ENCODE measurements at regions not wholly inside any gene's neighbourhood (a gene's known extent, or its start where the extent isn't known, plus 50 kb on each side); places are given as distances from the start of the nearest gene placed in this dataset.

- Mint-ChIP-seq H3K36me3 (ENCODE audit: unreplicated experiment) (no peaks in the 10 kb centered on the region), H3K27ac (ENCODE audit: unreplicated experiment) (no peak overlapping the region), H3K9me3 (ENCODE audit: unreplicated experiment) (peaks cover 62% of the 10 kb centered on the region), H3K27me3 (ENCODE audit: unreplicated experiment) (no peaks in the 10 kb centered on the region), H3K4me3 (ENCODE audit: unreplicated experiment) (no peak overlapping the region), H3K4me1 (ENCODE audit: unreplicated experiment) (no peaks in the 10 kb centered on the region)
- TF ChIP-seq, protein P1, sequence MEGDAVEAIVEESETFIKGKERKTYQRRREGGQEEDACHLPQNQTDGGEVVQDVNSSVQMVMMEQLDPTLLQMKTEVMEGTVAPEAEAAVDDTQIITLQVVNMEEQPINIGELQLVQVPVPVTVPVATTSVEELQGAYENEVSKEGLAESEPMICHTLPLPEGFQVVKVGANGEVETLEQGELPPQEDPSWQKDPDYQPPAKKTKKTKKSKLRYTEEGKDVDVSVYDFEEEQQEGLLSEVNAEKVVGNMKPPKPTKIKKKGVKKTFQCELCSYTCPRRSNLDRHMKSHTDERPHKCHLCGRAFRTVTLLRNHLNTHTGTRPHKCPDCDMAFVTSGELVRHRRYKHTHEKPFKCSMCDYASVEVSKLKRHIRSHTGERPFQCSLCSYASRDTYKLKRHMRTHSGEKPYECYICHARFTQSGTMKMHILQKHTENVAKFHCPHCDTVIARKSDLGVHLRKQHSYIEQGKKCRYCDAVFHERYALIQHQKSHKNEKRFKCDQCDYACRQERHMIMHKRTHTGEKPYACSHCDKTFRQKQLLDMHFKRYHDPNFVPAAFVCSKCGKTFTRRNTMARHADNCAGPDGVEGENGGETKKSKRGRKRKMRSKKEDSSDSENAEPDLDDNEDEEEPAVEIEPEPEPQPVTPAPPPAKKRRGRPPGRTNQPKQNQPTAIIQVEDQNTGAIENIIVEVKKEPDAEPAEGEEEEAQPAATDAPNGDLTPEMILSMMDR (IDR thresholded peaks at IDR 0.05), result no peak
- no peak for DNase-seq (ENCODE audit: extremely low spot score, unreplicated experiment)
These were observed 683.4 kb downstream of the TMEM121 start for GRCh38 chr14:106209755-106210154.

- no peak overlapping the region for H3K27ac Mint-ChIP-seq (ENCODE audit: unreplicated experiment)
- no peaks in the 10 kb centered on the region for H3K4me1 Mint-ChIP-seq (ENCODE audit: unreplicated experiment)
- H3K9me3 Mint-ChIP-seq (ENCODE audit: unreplicated experiment), result peaks cover 65% of the 10 kb centered on the region
- H3K4me3 Mint-ChIP-seq (ENCODE audit: unreplicated experiment), result no peak overlapping the region
- DNase-seq (ENCODE audit: extremely low spot score, unreplicated experiment), result no peak
- H3K36me3 Mint-ChIP-seq (ENCODE audit: unreplicated experiment), result no peaks in the 10 kb centered on the region
- TF ChIP-seq, protein P1 (IDR thresholded peaks at IDR 0.05), result no peak
- H3K27me3 Mint-ChIP-seq (ENCODE audit: unreplicated experiment), result no peaks in the 10 kb centered on the region
These were observed 684.3 kb downstream of the TMEM121 start for GRCh38 chr14:106210650-106211049.

- peaks cover 69% of the 10 kb centered on the region for H3K9me3 Mint-ChIP-seq (ENCODE audit: unreplicated experiment)
- H3K36me3 Mint-ChIP-seq (ENCODE audit: unreplicated experiment), result no peaks in the 10 kb centered on the region
- no peaks in the 10 kb centered on the region for H3K27me3 Mint-ChIP-seq (ENCODE audit: unreplicated experiment)
- H3K27ac Mint-ChIP-seq (ENCODE audit: unreplicated experiment), result no peak overlapping the region
- TF ChIP-seq, protein P1 (IDR thresholded peaks at IDR 0.05), result no peak
- no peak for DNase-seq (ENCODE audit: extremely low spot score, unreplicated experiment)
- no peak overlapping the region for H3K4me3 Mint-ChIP-seq (ENCODE audit: unreplicated experiment)
- H3K4me1 Mint-ChIP-seq (ENCODE audit: unreplicated experiment), result no peaks in the 10 kb centered on the region
These were observed 685.0 kb downstream of the TMEM121 start for GRCh38 chr14:106211334-106211900.

GRCh38 chr14:106215229-106215628, 688.8 kb downstream of the TMEM121 start:
- no peaks in the 10 kb centered on the region for H3K36me3 Mint-ChIP-seq (ENCODE audit: unreplicated experiment)
- H3K4me3 Mint-ChIP-seq (ENCODE audit: unreplicated experiment), result no peak overlapping the region
- no peaks in the 10 kb centered on the region for H3K27me3 Mint-ChIP-seq (ENCODE audit: unreplicated experiment)
- TF ChIP-seq, protein P1 (IDR thresholded peaks at IDR 0.05), result no peak
- no peak for DNase-seq (ENCODE audit: extremely low spot score, unreplicated experiment)
- H3K27ac Mint-ChIP-seq (ENCODE audit: unreplicated experiment), result no peak overlapping the region
- no peaks in the 10 kb centered on the region for H3K4me1 Mint-ChIP-seq (ENCODE audit: unreplicated experiment)
- H3K9me3 Mint-ChIP-seq (ENCODE audit: unreplicated experiment), result peaks cover 53% of the 10 kb centered on the region

DNA sequence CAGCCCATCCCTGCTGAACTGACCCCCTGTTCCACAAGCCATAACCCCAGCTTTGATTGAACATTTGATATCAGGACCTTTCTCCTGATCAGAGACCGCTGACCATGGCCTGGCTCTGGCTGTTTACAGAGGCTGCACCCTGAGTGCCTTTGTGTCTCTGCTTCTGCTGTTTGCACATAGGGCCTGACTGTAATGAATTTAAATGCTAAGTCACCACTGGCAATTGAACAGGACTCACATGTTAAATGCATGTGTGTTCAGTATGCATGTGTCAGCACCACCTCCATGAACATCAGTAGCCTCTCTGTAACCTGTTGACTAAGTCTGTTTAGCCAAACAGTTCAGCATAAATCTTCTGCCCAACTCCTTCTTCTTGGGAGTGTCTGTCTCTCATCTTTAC, 690.3 kb downstream of the TMEM121 start:
- Mint-ChIP-seq H3K4me1 (ENCODE audit: unreplicated experiment) (no peaks in the 10 kb centered on the region), H3K36me3 (ENCODE audit: unreplicated experiment) (no peaks in the 10 kb centered on the region), H3K27ac (ENCODE audit: unreplicated experiment) (no peak overlapping the region), H3K4me3 (ENCODE audit: unreplicated experiment) (no peak overlapping the region), H3K27me3 (ENCODE audit: unreplicated experiment) (no peaks in the 10 kb centered on the region), H3K9me3 (ENCODE audit: unreplicated experiment) (peaks cover 50% of the 10 kb centered on the region)
- DNase-seq (ENCODE audit: extremely low spot score, unreplicated experiment), result no peak
- TF ChIP-seq, protein P1 (IDR thresholded peaks at IDR 0.05), result no peak

Measured in osteocyte (in vitro differentiated cells).